HepG2 (cell line): ENCODE measurements at regions not wholly inside any gene's neighbourhood (a gene's known extent, or its start where the extent isn't known, plus 50 kb on each side); places are given as distances from the start of the nearest gene placed in this dataset.

ENCODE experiments used
- ATAC-seq: fragments of 200-7000 bp; cut with Tn5 transposase; 3 replicates; pipeline ENCODE4 v1.9.1; 2020; ENCODE audit warnings: mild to moderate bottlenecking, moderate library complexity
- BruUV-seq: library from RNA; stranded (reverse); fragments of 400-500 nt; replicated peaks from 2 replicates; lab custom pipeline; 2021; lab: Mats Ljungman, UMichigan
- CTCF ChIA-PET: fragments of 300-600 bp; formaldehyde crosslinking; extraction: SDS; loops from one replicate; lab custom pipeline; 2021; ENCODE audit warnings: low total read pairs, inconsistent platforms, low intra/inter-chr PET ratio; lab: Yijun Ruan, JAX
- POLR2A ChIA-PET: fragments of 350-600 bp; sonication (Branson Sonifier 250); formaldehyde crosslinking; loops from one replicate; lab custom pipeline; 2020; ENCODE audit warnings: antibody characterized with exemption, inconsistent platforms; lab: Yijun Ruan, JAX
- DNase-seq: peaks from one replicate; pipeline ENCODE4 v3.0.0-alpha.2; 2015; ENCODE audit warnings: low spot score
- FAIRE-seq: peaks from 3 replicates; lab custom pipeline; 2011; peaks lifted over from hg19 to GRCh38; lab: Jason Lieb, UNC
- H2AFZ ChIP-seq: one replicate; pipeline ENCODE4 v1.6.1; 2011; ENCODE audit warnings: low read length, inconsistent platforms
- H3K27ac ChIP-seq: fragments of 300-600 bp; 3 replicates; pipeline ENCODE4 v1.8.0; 2011; ENCODE audit warnings: mixed run types, mild to moderate bottlenecking, mixed read lengths, low read length, inconsistent platforms; ENCODE audit not compliant: insufficient read depth; ENCODE audit errors: extremely low read length
- H3K27me3 ChIP-seq, 2 experiments: fragments of 200-600 bp in 1 of 2; 2 replicates in 1 of 2; 3 replicates in 1 of 2; pipeline versions ENCODE4 v1.6.0 to v1.8.0; 2011; ENCODE audit warnings: low read length in 2 of 2, mild to moderate bottlenecking in 2 of 2, moderate library complexity in 2 of 2, inconsistent platforms in 1 of 2; ENCODE audit not compliant: insufficient read depth in 2 of 2, control insufficient read depth in 1 of 2
- H3K36me3 ChIP-seq, 2 experiments: fragments of 200-600 bp in 1 of 2; replicated peaks in 1 of 2; 2 replicates in 1 of 2; 3 replicates in 1 of 2; pipeline versions ENCODE4 v1.5.1 to v1.8.0; 2011; ENCODE audit warnings: low read length in 2 of 2, inconsistent platforms in 1 of 2; ENCODE audit not compliant: insufficient read depth in 2 of 2, control insufficient read depth in 1 of 2
- H3K4me1 ChIP-seq: 2 replicates; pipeline ENCODE4 v1.5.1; 2012; ENCODE audit warnings: low read length, inconsistent platforms; ENCODE audit not compliant: insufficient read depth
- H3K4me2 ChIP-seq: 2 replicates; pipeline ENCODE4 v1.6.0; 2011; ENCODE audit warnings: low read depth, low read length, inconsistent platforms
- H3K4me3 ChIP-seq, 3 experiments: fragments of 200-600 bp in 1 of 3; sonication (generic), shearing (Covaris generic) in 1 of 3; replicated peaks in 1 of 3; 2 replicates each; pipeline ENCODE4 v1.5.1; 2011 to 2016; ENCODE audit warnings: low read length in 3 of 3, inconsistent platforms in 2 of 3, low read depth in 2 of 3, mild to moderate bottlenecking in 2 of 3, control low read depth in 1 of 3, mixed read lengths in 1 of 3; ENCODE audit not compliant: insufficient read depth in 1 of 3
- H3K79me2 ChIP-seq: one replicate; pipeline ENCODE4 v1.6.1; 2011; ENCODE audit warnings: low read length, inconsistent platforms; ENCODE audit not compliant: insufficient read depth
- H3K9ac ChIP-seq: 2 replicates; pipeline ENCODE4 v1.6.0; 2011; ENCODE audit warnings: mild to moderate bottlenecking, low read depth, low read length, inconsistent platforms; ENCODE audit not compliant: insufficient read depth
- H3K9me3 ChIP-seq: 2 replicates; pipeline ENCODE4 v1.5.1; 2012; ENCODE audit warnings: mild to moderate bottlenecking, low read length
- H4K20me1 ChIP-seq: 2 replicates; pipeline ENCODE4 v1.6.0; 2011; ENCODE audit warnings: inconsistent platforms, mild to moderate bottlenecking, low read length, moderate library complexity; ENCODE audit not compliant: insufficient read depth
- KLF15 ChIP-seq: sonication (generic); formaldehyde crosslinking; IDR thresholded peaks from 2 replicates; pipeline ENCODE4 v1.8.1; 2023; ENCODE audit warnings: borderline replicate concordance, mild to moderate bottlenecking, inconsistent platforms, missing genetic modification reagents, mixed read lengths
- MTERF4 ChIP-seq: sonication (generic); formaldehyde crosslinking; IDR thresholded peaks from 2 replicates; pipeline ENCODE4 v1.8.0; 2023; ENCODE audit warnings: mild to moderate bottlenecking, missing genetic modification reagents
- NFE2L2 ChIP-seq: fragments of 150-350 bp; IDR thresholded peaks from 2 replicates; pipeline ENCODE4 v1.6.1; 2014; ENCODE audit warnings: low read length
- NKX3-1 ChIP-seq: sonication (generic); formaldehyde crosslinking; IDR thresholded peaks from 2 replicates; pipeline ENCODE4 v1.5.0; 2020; ENCODE audit warnings: missing genetic modification reagents
- TAF1 ChIP-seq: sonication (generic); formaldehyde crosslinking; IDR thresholded peaks from 2 replicates; pipeline ENCODE4 v1.4.0; 2020; ENCODE audit warnings: missing genetic modification reagents
- ZBTB7B ChIP-seq: sonication (generic); formaldehyde crosslinking; IDR thresholded peaks from 2 replicates; pipeline ENCODE4 v1.4.0; 2020; ENCODE audit warnings: missing genetic modification reagents
- ZNF205 ChIP-seq: IDR thresholded peaks from 2 replicates; pipeline ENCODE4 v1.6.1; 2018; ENCODE audit warnings: missing biosample characterization, missing genetic modification reagents
- WGBS: methylation state at CpG from one replicate; pipeline ENCODE4 v1.1.6; 2017; ENCODE audit warnings: low lambda C conversion rate; 5-methylcytosine and 5-hydroxymethylcytosine counted together
- in situ Hi-C: cut with HindIII; loops from 2 replicates; pipeline ENCODE4 v1.10.0; 2017; ENCODE audit warnings: low pct_unique_long_range_greater_than_20kb; ENCODE audit not compliant: extremely low pct_ligation_motif_present
- intact Hi-C: fragments of 100-400 bp; cut with micrococcal nuclease; formaldehyde crosslinking; loops from one replicate; pipeline ENCODE4 v1.10.0; 2022; ENCODE audit not compliant: unreplicated experiment

GRCh38 chr10:45552476-45552875, 120.1 kb downstream of the ZFAND4 start:
- POLR2A ChIA-PET = no interaction called here

GRCh38 chr10:45550903-45551786, 121.4 kb downstream of the ZFAND4 start:
- Histone ChIP-seq H3K4me3 (no peak overlapping the region), H3K79me2 (no peaks in the 10 kb centered on the region), H2AFZ (no peak overlapping the region), H3K9me3 (no peaks in the 10 kb centered on the region), H3K4me1 (no peaks in the 10 kb centered on the region; the same call in 1 of the 2 replicates), H3K27me3 (no peaks in the 10 kb centered on the region), H3K36me3 (peaks cover 2 to 6% of the 10 kb centered on the region in 2 experiments; a peak in 4 of 5 replicates), H3K9ac (no peak overlapping the region), H3K4me2 (no peak overlapping the region), H4K20me1 (no peaks in the 10 kb centered on the region), H3K27ac (no peak overlapping the region)
- in situ Hi-C loops (no loop called here), intact Hi-C loops (no loop called here)
- ChIA-PET CTCF (no interaction called here), POLR2A (no interaction called here)
- TF ChIP-seq ZNF205 (CRISPR knock-in tag) (no peak), KLF15 (no peak), MTERF4 (CRISPR knock-in tag) (no peak), NFE2L2 (peak; percentile 63)
- DNase-seq (no peak), FAIRE-seq (no peak), ATAC-seq (no peak)
- 92% methylated on average over 3 of the region's 3 CpGs for WGBS
- BruUV-seq = no TSS peak

More at GRCh38 chr10:45552476-45552875, 120.1 kb downstream of the ZFAND4 start:
- Histone ChIP-seq H3K36me3 (peaks cover 2 to 3% of the 10 kb centered on the region in 2 experiments; a peak in 4 of 5 replicates), H3K4me2 (no peak overlapping the region), H3K27me3 (no peaks in the 10 kb centered on the region), H3K9ac (no peak overlapping the region), H3K9me3 (no peaks in the 10 kb centered on the region), H3K4me1 (peaks cover 5% of the 10 kb centered on the region), H3K79me2 (peaks cover 2% of the 10 kb centered on the region), H2AFZ (no peak overlapping the region), H4K20me1 (no peaks in the 10 kb centered on the region), H3K4me3 (no peak overlapping the region), H3K27ac (no peak overlapping the region)
- no TSS peak for BruUV-seq
- no peak for ATAC-seq
- no peak for TF ChIP-seq NKX3-1 (CRISPR knock-in tag)
- TF ChIP-seq TAF1 = no peak
- no peak for TF ChIP-seq ZBTB7B (CRISPR knock-in tag)
- CTCF ChIA-PET = no interaction called here
- intact Hi-C loops = no loop called here
- no peak for FAIRE-seq
- DNase-seq = no peak
- WGBS = 95% methylated on average over 5 of the region's 5 CpGs
- in situ Hi-C loops = no loop called here
